ENCODE measurements at regions not wholly inside any gene's neighbourhood (a gene's known extent, or its start where the extent isn't known, plus 50 kb on each side); places are given as distances from the start of the nearest gene placed in this dataset.

DNA sequence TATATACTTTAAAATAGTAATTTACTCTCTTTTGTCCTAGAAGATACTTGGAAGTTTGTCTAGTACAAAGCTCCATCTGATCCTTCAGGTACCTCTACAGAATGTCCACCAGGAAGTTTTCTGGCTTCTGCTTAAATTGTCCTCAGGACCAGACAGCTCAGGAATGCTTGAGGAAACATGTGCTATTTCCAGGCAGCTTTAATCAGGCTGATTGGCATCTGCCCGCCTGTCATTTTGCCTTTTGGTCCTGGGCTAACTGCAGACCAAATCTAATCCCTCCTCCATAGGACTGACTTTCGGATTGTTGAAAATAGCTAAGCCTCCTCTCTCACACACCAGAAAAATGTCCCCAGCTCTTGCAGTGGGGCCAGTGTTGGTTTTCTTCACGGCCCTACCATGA is 113.4 kb upstream of the RGMA start:
- Mint-ChIP-seq H3K27me3 (peaks cover 17% of the 10 kb centered on the region), H3K4me3 (no peak overlapping the region), H3K9me3 (no peaks in the 10 kb centered on the region), H3K4me1 (no peaks in the 10 kb centered on the region), H3K27ac (no peak overlapping the region), H3K36me3 (ENCODE audit: low read depth) (no peaks in the 10 kb centered on the region)
- intact Hi-C loops (cut with micrococcal nuclease) = no loop called here
- DNase-seq = no peak

DNA sequence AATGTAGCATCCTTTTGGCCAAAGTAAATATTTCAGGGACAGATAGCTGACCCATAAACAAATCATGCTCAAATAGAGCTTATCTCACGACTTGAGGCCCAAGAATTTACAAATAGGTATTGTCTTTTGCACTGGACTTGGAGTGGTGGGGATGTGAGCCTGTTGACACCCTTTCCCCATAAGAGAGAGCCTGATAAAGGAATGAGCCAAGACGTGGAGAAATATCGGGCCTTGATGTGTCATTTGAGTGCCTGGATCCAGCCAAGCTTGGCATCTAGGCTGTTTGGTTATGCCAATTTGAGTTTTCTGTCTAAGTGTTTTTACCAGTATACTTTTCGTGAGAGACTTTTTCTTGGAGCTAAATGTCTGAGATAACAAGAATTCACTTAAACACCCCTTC is 112.9 kb upstream of the RGMA start:
- Mint-ChIP-seq H3K4me1 (no peaks in the 10 kb centered on the region), H3K27me3 (peaks cover 18% of the 10 kb centered on the region), H3K9me3 (no peaks in the 10 kb centered on the region), H3K27ac (no peak overlapping the region), H3K4me3 (no peak overlapping the region), H3K36me3 (ENCODE audit: low read depth) (no peaks in the 10 kb centered on the region)
- intact Hi-C loops (cut with micrococcal nuclease) = no loop called here
- no peak for DNase-seq

DNA sequence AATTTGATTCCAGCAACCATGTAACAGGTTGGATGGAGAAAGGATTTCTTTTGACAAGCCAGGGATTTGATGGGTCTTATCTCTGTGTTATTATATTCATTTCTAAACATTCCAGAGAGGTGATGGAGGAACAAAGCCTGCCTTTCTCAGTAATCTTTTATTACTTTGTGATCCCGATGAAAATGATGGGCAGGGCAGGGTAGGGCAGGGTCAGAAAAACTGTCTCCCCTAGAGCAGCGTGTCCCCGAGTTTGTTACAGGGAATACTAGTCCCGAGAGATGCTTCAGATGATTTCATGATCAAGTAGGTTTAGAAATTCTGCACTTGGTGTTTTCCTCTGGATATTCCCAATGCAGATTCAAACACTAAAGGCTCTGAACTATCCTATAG is 111.8 kb upstream of the RGMA start:
- Mint-ChIP-seq H3K27ac (no peak overlapping the region), H3K36me3 (ENCODE audit: low read depth) (no peaks in the 10 kb centered on the region), H3K4me3 (no peak overlapping the region), H3K27me3 (peaks cover 18% of the 10 kb centered on the region), H3K9me3 (no peaks in the 10 kb centered on the region), H3K4me1 (no peaks in the 10 kb centered on the region)
- intact Hi-C loops (cut with micrococcal nuclease) = no loop called here
- DNase-seq = no peak

DNA sequence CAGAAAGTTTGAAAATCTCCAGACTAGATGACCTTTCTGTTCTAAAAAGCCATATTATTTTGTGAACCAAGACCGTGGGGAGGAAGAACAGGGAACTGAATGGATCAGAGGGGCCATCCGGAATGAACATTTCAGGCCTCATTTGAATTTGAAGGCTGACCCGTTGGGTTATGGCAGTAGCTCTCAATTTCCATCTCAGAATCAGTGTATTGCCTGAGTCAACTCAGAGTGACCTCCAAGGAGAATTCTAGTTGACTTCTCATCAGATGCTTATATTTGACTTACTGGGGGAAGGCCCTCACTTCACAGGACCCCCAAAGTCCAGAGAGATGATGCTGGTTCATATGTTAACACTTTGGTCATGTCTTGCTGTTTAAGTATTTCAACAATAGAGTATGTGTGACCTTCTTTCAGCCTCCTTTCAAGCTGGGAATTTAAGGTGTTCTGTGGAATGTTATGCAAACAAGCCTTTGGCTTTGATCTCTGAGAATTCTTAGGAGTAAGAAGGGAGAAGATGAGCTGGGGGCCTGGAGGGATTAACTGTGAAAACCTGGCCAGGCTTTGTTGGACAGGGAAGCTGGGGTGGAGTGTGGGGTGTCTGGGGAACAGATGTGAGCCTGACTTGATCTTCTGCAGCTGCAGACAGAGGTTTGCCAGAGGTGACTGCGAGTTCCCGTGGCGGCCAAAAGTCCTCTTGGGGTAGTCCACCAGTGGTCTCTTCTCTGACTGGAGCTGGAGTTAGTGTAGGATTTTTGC is 111.2 kb upstream of the RGMA start:
- Mint-ChIP-seq H3K4me3 (no peak overlapping the region), H3K27ac (no peak overlapping the region), H3K27me3 (peaks cover 16% of the 10 kb centered on the region), H3K9me3 (no peaks in the 10 kb centered on the region), H3K36me3 (ENCODE audit: low read depth) (no peaks in the 10 kb centered on the region), H3K4me1 (no peaks in the 10 kb centered on the region)
- DNase-seq = no peak
- intact Hi-C loops (cut with micrococcal nuclease) = no loop called here

DNA sequence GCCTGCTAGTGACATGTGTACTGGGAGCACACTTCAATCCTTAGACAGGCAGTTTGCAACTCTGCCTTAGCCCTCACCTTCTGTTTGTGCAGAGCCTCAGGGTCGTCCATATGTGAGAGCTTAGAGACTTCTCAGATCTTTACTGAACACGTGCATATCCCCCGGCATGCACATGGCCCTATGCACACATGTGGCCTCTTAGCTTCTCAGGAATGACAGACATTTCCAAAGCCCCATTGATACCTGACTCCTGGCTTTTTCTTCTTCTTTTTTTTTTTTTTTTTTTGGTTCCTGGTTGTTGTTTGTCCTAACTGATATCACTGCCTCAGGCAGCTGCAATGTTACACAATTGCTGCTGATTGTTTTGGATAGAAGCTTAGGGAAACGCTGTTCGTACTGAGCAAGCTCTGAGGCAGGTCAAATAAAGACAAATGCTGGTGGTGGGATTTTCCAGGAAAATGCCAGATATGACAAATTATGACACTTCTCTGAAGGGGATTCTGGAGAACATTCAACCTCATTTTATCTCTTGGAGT is 107.2 kb upstream of the RGMA start:
- H3K4me1 Mint-ChIP-seq = no peaks in the 10 kb centered on the region
- DNase-seq = no peak
- peaks cover 20% of the 10 kb centered on the region for H3K27me3 Mint-ChIP-seq
- no peak overlapping the region for H3K27ac Mint-ChIP-seq
- no peak overlapping the region for H3K4me3 Mint-ChIP-seq
- intact Hi-C loops (cut with micrococcal nuclease) = no loop called here
- H3K9me3 Mint-ChIP-seq = no peaks in the 10 kb centered on the region
- H3K36me3 Mint-ChIP-seq (ENCODE audit: low read depth) = no peaks in the 10 kb centered on the region

DNA sequence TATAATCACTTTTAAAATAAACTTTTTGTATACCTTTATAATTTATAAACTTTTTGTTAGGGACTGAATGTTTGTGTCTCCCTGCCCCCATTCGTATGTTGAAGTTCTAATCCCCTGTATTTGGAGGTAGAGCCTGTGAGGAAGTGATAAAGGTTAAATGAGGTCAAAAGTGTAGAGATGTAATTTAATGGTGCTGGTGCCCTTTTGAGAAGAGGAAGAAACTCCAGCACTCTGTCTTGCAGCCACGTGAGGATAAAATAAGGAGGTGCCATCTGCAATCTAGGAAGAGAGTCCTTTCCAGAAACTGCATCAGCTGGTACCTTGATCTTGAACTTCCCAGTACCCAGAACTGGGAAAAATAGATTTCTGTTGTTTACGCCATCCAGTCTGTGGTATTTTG is 106.1 kb upstream of the RGMA start:
- Mint-ChIP-seq H3K4me3 (no peak overlapping the region), H3K4me1 (no peaks in the 10 kb centered on the region), H3K36me3 (ENCODE audit: low read depth) (no peaks in the 10 kb centered on the region), H3K27me3 (peaks cover 18% of the 10 kb centered on the region), H3K9me3 (no peaks in the 10 kb centered on the region), H3K27ac (no peak overlapping the region)
- intact Hi-C loops (cut with micrococcal nuclease) = no loop called here
- DNase-seq = no peak

DNA sequence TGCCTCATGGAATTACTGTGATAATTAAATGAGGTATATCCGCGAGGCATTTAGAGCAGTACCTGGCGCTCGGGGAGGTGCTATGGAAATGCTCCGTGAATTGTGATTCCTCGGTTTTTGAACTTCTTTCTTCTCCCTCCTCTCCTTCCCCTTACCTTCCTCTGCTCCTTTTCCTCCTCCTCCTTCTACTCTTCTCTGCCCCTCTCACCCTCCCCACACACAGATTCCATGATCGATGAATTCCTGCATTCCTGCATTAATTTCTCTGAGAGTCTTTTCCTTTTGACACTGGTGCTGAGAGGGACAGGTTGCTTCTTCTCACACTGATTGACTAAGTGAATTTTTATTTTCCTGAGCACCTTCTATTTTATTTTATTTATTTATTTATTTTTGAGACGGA is 101.2 kb upstream of the RGMA start:
- H3K27me3 Mint-ChIP-seq = peaks cover 32% of the 10 kb centered on the region
- H3K4me1 Mint-ChIP-seq = no peaks in the 10 kb centered on the region
- intact Hi-C loops (cut with micrococcal nuclease) = no loop called here
- no peaks in the 10 kb centered on the region for H3K9me3 Mint-ChIP-seq
- DNase-seq = no peak
- H3K27ac Mint-ChIP-seq = no peak overlapping the region
- no peaks in the 10 kb centered on the region for H3K36me3 Mint-ChIP-seq (ENCODE audit: low read depth)
- H3K4me3 Mint-ChIP-seq = no peak overlapping the region

DNA sequence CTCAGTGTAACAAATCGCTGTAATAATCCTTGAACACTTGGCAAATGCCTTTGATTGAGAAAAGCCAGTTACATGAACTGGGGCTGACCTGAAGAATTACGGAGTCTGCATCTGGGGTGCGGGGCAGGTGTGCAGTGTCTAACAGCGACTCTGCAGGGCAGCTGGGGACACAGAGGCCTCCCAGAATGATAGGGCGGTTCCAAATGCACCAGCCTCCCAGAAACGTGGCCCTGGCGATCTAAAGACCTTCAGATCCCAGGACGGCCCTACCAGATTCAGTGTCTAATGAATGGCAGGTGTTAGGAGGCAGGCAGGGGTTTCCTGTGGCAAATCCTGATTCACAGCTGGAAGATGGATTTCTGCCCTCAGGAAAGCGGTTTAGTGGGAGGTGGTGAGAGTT is 100.5 kb upstream of the RGMA start:
- no peak overlapping the region for H3K27ac Mint-ChIP-seq
- no peaks in the 10 kb centered on the region for H3K4me1 Mint-ChIP-seq
- no peak for DNase-seq
- intact Hi-C loops (cut with micrococcal nuclease) = no loop called here
- no peak overlapping the region for H3K4me3 Mint-ChIP-seq
- no peaks in the 10 kb centered on the region for H3K36me3 Mint-ChIP-seq (ENCODE audit: low read depth)
- H3K27me3 Mint-ChIP-seq = peaks cover 35% of the 10 kb centered on the region
- H3K9me3 Mint-ChIP-seq = no peaks in the 10 kb centered on the region

DNA sequence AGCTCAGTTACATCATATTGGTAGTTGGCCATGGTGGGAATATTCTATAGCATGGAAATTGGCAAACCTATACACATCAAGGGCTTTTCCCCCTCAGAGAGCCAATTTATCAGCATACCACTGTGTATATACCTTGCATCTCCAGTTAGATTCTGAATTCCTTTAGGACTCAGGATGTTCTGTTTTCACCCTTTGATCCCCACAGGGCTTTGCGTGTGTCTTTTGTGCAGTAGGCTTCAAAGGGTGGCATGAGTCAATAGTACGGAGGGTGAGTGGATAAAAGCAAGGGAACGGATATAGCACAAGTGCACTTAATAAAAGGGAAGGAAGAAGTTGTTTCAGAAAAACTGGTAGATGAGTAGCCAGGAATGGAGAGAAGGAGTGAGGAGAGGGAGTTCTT is 99.2 kb upstream of the RGMA start:
- Mint-ChIP-seq H3K4me3 (no peak overlapping the region), H3K4me1 (no peaks in the 10 kb centered on the region), H3K9me3 (no peaks in the 10 kb centered on the region), H3K27me3 (peaks cover 34% of the 10 kb centered on the region), H3K27ac (no peak overlapping the region), H3K36me3 (ENCODE audit: low read depth) (no peaks in the 10 kb centered on the region)
- DNase-seq = no peak
- intact Hi-C loops (cut with micrococcal nuclease) = no loop called here

DNA sequence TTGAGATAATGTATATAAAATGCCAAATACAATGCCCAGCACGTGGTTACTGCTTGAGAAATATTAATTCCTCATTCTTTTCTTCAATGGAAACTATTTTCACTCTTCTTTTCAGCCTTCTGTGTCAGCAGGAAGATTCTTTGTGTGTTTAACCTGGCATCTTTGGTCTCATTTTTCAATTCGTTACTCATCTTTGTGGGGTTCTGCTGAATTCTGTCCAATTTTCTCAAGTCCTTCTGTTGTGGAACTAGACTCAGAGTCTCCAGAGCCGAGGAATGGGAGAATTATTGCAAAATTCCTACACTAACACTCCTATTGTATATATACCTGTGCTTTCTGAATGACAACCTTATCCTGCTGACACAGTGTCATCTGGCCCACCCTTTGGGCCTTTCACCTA is 96.8 kb upstream of the RGMA start:
- no peak overlapping the region for H3K4me3 Mint-ChIP-seq
- no peaks in the 10 kb centered on the region for H3K9me3 Mint-ChIP-seq
- no peak for DNase-seq
- intact Hi-C loops (cut with micrococcal nuclease) = no loop called here
- H3K4me1 Mint-ChIP-seq = no peaks in the 10 kb centered on the region
- peaks cover 33% of the 10 kb centered on the region for H3K27me3 Mint-ChIP-seq
- H3K27ac Mint-ChIP-seq = no peak overlapping the region
- no peaks in the 10 kb centered on the region for H3K36me3 Mint-ChIP-seq (ENCODE audit: low read depth)

DNA sequence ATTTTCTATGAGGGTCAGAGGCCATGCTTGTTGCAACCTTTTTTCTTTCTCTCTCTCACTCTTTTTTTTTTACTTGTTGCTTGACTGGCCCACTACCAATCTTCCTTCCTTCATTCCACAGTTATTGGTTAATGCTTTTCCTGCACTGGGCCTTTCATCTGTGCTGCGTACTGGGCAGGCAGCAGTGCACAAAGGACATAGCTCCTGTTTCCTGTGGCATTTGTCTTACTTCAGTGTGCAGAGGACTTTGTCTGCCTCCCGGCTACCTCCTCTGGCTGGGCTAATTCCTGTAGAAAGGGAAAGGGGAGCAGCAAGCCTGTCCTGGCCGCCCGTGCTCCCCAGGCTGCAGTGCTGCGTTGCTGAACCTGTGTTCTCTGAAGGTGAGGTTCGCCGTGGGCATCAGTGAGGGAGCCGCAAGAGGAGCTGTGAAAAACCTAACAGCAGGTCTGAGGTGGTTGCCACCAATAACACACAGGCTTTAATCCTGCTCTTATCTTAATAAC is 93.7 kb upstream of the RGMA start:
- H3K4me3 Mint-ChIP-seq = no peak overlapping the region
- no peak overlapping the region for H3K27ac Mint-ChIP-seq
- H3K4me1 Mint-ChIP-seq = no peaks in the 10 kb centered on the region
- intact Hi-C loops (cut with micrococcal nuclease) = no loop called here
- H3K9me3 Mint-ChIP-seq = no peaks in the 10 kb centered on the region
- H3K27me3 Mint-ChIP-seq = peaks cover 17% of the 10 kb centered on the region
- DNase-seq = no peak
- no peaks in the 10 kb centered on the region for H3K36me3 Mint-ChIP-seq (ENCODE audit: low read depth)

DNA sequence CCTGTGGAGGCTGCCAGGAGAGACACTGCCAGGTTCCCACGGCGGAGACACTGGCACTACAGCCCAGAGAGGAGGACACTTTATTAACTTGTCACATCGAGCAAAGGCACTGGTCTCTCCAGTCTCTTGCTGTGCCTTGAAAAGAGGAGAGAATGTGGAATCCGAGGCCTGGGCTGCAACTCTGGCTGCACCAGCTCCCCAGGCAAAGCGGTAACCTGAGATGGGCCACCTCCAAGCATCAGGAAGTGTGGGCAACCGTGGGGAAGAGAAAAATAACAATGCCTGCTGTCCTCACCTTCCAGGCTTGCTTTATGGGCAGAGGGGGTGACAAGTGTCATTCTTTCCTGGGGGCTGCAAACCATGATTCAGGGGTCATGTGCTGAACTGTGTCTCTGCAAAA is 91.6 kb upstream of the RGMA start:
- Mint-ChIP-seq H3K27ac (no peak overlapping the region), H3K4me3 (no peak overlapping the region), H3K27me3 (peaks cover 7% of the 10 kb centered on the region), H3K9me3 (no peaks in the 10 kb centered on the region), H3K36me3 (ENCODE audit: low read depth) (no peaks in the 10 kb centered on the region), H3K4me1 (no peaks in the 10 kb centered on the region)
- DNase-seq = no peak
- intact Hi-C loops (cut with micrococcal nuclease) = no loop called here

DNA sequence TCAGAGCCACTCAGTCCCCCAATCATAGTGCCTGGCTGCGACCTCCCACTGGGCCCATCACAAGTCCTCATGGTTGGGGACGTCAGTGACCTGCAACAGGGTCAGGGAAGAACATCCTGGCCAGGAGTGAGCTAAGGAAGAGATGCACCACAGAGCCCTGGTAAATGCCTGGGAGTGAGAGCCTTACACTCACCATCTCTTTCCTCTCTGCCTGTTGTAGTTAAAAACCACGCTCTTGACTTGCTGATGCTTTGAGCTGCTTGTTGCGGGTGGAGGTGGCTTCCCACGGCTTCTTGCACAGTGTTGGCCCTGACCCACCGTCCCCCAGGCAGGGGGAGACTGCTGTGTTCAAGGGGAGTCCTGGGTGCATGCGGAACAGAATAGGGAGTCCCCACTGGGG is 91.1 kb upstream of the RGMA start:
- Mint-ChIP-seq H3K36me3 (ENCODE audit: low read depth) (no peaks in the 10 kb centered on the region), H3K4me3 (no peak overlapping the region), H3K9me3 (no peaks in the 10 kb centered on the region), H3K4me1 (no peaks in the 10 kb centered on the region), H3K27ac (no peak overlapping the region), H3K27me3 (peaks cover 6% of the 10 kb centered on the region)
- DNase-seq = no peak
- intact Hi-C loops (cut with micrococcal nuclease) = no loop called here

DNA sequence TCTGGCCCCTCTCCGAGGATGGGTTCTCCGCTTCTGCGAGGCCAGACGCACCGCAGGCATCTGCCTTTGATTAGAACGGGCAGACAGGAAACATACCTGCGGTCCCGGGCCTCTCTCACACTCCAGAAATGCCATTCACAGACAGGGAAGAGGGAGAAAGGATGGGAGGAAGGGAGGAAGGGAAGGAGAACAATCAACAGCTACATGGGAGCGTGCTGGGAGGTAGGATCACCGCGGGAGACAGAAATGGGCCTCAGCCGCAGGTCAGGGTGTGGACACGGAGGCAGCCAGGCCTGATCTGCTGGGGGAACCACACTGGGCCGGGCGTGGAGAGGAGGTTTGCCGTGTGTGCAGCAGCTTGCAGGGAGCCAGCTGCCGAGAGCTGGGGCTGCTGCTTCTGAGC is 90.7 kb upstream of the RGMA start:
- Mint-ChIP-seq H3K4me1 (no peaks in the 10 kb centered on the region), H3K27ac (no peak overlapping the region), H3K27me3 (peaks cover 4% of the 10 kb centered on the region), H3K9me3 (no peaks in the 10 kb centered on the region), H3K4me3 (no peak overlapping the region), H3K36me3 (ENCODE audit: low read depth) (no peaks in the 10 kb centered on the region)
- intact Hi-C loops (cut with micrococcal nuclease) = no loop called here
- DNase-seq = no peak

DNA sequence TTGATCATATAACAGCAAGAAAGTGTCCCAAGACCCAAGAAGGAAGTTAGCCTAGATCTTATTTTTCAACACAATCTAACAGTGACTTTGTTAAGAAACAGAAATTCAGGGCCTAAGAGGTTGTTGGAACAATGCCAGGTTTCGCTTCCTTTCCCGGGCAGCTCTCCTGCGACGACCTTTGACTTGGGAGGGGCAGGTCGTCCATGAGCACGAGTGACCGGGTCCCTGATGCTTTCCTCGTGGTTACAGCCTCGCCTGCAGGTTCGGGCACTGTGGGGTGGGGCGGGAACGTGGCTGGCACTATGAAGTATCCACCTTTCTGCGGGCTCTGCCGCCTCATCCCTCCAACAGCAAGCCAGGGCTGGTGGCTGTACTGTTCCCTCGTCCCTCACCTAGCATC is 90.1 kb upstream of the RGMA start:
- Mint-ChIP-seq H3K9me3 (no peaks in the 10 kb centered on the region), H3K4me3 (no peak overlapping the region), H3K4me1 (no peaks in the 10 kb centered on the region), H3K36me3 (ENCODE audit: low read depth) (no peaks in the 10 kb centered on the region), H3K27ac (no peak overlapping the region), H3K27me3 (peaks cover 2% of the 10 kb centered on the region)
- intact Hi-C loops (cut with micrococcal nuclease) = no loop called here
- no peak for DNase-seq

Data from activated CD4-positive, alpha-beta T cell treated with anti-CD3 and anti-CD28 coated beads, Interleukin-2, amount 10 ng/mL, durations not matched to agents 24 days and 14 days (primary cell).